GM19467 (cell line): ENCODE measurements at regions not wholly inside any gene's neighbourhood (a gene's known extent, or its start where the extent isn't known, plus 50 kb on each side); places are given as distances from the start of the nearest gene placed in this dataset.
"Not testable (repeated sequence)": the region's sequence is repeated elsewhere in the genome, so short reads cannot be mapped to it uniquely, and the experiment has no call there.

ENCODE experiments used
- ATAC-seq: cut with Tn5 transposase; IDR thresholded peaks from one replicate; pipeline ENCODE4 v1.9.1; 2021; ENCODE audit warnings: mild to moderate bottlenecking, moderate library complexity; ENCODE audit not compliant: unreplicated experiment

DNA sequence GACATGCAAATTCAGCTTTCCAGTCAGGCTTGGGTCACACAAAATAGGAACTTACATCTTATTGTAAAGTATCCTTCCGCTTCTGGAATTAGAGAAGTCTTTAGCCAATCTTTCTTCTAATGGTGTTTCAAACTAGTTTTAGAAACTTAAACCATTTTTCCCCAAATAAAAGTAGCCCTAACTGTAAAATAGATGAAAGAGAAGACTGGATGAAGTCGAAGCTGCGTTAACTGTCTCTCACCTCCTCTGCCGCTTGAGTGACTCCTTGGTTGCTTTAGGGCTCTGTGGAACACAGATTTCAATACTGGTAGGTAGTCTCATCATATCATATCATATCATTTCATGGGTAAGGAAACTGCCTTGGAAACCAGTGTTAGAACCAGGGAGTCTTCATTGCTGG is 498.4 kb downstream of the XIRP2 start:
- ATAC-seq = no peak

DNA sequence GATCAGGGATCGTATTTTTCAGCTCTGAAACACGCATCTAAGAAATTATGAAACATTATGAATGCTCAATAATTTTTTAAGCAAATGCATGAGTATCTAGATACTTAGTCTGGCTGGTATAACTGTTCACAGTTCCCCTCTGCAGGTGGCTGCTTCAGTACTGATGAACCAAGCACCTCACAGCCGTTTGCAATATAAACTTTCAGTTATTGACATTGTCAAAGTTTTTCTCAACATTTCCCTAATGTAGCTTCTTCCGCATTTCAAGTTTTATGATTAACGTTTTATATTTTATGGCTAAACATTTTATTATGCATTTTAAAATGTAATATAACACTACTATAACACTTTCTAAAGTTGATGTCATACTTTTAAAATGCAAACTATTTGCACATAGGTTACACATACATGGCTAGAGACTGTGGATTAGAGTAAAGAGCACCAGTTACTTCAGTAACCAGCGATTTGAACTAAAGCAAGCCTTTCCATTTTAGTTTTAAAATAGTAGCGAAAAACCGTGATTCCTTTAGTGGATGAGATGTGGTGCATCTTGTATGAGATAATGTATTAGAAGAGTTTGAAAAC is 495.4 kb downstream of the XIRP2 start:
- ATAC-seq = no peak

DNA sequence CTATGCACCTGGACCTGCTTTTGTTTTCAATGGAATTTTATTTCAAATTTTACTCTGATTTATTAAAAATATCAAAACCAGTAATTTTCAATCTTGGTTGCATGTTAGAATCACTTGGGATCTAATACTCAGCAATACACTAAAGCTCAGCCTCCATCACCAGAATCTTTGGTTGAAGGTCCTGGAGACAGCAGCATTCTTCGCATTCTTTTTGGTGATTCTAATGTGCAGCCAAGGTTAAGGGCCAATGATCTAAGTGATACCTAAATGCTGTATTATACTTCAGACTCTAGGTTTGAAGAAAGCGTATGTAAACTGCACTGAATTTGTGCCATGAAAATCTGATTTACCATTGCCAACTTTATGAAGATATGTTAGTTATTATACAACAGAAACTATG is 493.1 kb downstream of the XIRP2 start:
- ATAC-seq = no peak

DNA sequence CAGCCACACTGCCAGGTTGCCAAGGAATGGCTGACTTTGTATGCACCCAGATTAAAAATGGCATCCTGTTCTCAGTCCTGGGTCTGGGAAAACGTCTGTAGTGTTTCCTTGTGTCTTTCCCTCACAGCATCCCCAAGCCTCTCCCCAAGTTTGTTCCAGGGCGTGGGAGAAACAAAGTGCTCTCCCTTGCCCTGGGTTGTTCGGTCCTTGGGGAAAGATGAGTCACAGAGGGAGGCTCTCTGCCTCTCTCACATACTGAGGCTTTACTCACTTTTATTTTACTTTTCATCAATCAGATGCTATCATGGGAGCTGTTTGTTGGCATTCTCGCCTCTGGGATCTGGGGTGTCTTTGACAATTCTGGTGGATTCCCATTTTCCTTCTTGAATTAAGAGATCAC is 492.3 kb downstream of the XIRP2 start:
- no peak for ATAC-seq

DNA sequence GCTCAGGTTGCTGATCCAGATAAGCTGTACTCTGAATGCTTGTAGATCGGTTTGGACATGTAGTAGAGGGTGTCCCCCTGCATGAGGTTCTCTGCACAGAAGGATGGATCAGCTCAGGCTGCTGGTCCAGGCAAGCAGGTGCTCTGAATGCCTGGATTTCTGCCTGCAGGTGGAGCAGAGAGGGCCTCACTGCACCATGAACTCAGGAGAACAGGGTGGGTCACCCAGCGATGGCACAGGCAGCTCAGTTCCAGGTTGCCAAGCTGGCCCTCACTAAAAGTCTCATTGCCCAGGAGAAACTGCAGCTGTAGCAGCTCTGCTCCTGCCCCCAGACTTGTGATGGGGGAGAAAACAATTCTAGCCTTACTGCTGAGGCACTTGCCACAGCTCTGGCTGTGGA is 491.8 kb downstream of the XIRP2 start:
- no peak for ATAC-seq

- ATAC-seq = no peak
Observed at GRCh38 chr2:167369083-167369482, 480.8 kb downstream of the XIRP2 start.

GRCh38 chr2:167368371-167368770 is 480.1 kb downstream of the XIRP2 start:
- ATAC-seq = no peak

DNA sequence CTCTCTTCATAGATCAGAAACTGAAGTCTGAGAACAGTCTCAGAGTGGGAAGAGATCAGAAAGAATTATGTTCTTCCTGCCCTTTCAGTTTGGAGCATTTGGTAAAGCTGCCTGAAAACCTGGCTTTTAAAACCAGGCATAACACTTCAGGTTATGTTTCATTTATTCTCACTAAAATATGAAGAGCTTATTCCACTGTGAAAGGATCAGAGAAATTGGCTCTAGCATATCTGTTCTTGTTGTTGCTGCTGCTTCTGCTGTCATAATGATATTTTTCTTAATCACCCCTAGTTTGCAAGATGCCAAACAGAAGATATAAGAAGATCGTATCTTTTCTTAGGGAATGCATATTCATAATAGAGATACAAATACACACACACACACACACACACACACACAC is 476.9 kb downstream of the XIRP2 start:
- ATAC-seq = no peak

GRCh38 chr2:167361426-167361825 is 473.1 kb downstream of the XIRP2 start:
- no peak for ATAC-seq

DNA sequence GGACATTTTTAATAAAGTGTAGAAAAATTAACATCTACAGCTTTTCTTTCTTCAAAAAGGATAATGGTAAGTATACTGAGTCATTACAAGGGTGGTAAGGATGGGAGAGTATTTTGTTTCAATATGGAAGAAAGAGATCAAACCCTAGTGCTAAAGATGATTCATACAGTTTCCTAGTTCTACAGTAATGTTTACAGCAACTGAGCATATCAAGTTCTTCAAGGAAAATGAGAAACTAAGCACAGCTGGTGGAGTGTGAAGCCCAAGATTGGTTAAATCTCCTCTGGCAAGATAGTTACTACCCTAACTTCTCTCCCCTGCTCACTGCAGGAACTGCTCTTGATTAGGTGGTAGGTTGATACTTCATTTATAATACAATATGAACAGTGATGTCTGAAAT is 467.5 kb downstream of the XIRP2 start:
- no peak for ATAC-seq

- no peak for ATAC-seq
Observed at GRCh38 chr2:167353605-167354280, 465.5 kb downstream of the XIRP2 start.

GRCh38 chr2:167345559-167345958 is 457.3 kb downstream of the XIRP2 start:
- no peak for ATAC-seq

DNA sequence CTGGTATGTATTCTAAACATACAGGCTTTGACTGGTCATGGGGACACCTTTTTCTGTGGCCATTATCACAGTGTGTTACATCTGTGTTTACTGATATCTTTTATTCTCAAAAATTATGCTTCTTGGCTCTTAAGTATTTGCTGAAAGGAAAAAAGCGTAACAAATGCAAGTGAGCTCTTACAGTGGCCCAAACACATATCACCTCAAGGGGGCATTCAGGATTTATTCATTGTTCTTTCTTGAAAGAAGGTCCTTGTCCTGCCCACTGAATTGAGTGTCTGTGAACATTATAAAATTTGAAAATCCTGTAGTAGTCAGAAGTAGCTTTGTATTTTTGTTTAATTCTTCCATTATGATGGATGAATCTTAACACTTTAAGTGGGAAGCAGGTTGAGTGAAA is 454.5 kb downstream of the XIRP2 start:
- no peak for ATAC-seq

GRCh38 chr2:167340322-167340721 is 452.0 kb downstream of the XIRP2 start:
- no peak for ATAC-seq

- no peak for ATAC-seq
Observed at GRCh38 chr2:167336213-167336612, 447.9 kb downstream of the XIRP2 start.

GRCh38 chr2:167335541-167335992 is 447.3 kb downstream of the XIRP2 start:
- ATAC-seq = no peak

- no peak for ATAC-seq
Observed at GRCh38 chr2:167334146-167334742, 446.0 kb downstream of the XIRP2 start.

DNA sequence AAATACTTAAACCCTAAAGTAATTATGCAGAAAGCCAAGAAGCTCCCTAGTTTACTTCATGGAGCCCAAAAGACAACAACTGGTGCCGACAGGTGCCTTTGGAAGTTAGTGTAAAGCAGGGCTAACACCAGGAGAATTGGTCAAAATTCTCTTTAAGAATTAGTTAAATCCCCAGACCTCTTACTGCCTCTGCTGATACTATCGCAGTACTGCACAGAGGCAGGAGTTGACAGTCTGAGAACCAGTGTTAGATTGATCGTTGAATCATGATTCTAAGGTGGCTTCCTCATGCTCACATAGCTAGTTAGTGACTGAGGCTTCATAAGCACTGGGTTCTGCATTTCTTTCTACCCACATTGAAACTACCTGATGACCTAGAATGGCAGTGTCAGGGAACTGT is 445.0 kb downstream of the XIRP2 start:
- no peak for ATAC-seq

DNA sequence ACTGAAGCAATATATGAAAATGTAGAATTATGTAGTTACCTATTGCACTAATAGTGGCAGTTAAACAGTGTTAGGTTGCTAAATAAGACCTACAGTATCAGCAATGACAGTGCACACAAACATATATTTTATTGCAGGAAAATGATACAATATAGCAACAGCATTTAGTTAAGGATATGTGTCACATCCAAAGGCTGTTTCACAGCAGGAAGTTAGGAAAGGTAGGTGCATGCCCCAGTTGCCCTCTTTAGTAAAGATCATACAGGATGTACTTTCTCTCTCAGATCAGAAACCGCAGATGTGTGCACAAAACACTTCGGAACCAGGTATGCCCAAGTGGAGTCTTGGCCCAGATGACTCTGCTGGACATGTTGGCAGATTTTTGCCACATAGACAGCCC is 444.1 kb downstream of the XIRP2 start:
- no peak for ATAC-seq

DNA sequence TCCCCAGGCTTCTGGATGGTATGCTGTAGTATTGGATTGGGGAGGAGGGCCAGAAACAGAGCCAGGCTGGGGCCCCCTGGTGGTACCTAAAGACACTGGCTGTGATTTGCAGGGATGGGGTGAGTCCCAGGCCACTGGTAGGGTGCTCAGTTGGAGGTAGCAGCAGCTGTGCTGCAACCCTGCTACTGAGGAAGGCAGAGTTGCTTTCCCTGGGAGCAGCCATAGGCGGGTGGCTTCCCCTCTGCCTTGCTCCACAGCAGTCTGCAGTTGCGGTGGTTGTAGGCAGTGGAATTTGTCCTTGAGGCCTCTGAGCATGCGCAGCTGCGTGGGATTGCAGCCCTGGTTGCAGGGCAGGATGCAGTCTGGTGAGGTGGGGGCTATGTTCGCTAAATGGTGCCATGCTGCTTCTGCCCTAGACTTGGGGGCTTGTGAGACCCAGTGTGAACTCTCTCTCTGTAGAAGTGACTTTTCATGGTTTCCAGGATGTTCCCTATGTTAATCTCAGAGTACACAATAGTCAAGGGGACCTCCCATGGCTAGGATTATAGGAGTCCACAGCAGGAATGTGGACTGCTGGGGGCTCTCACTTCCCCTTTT is 443.5 kb downstream of the XIRP2 start:
- peak; percentile 75 for ATAC-seq

GRCh38 chr2:167328808-167329207 is 440.5 kb downstream of the XIRP2 start:
- ATAC-seq = not testable (repeated sequence)

- no peak for ATAC-seq
Observed at GRCh38 chr2:167322795-167323194, 434.5 kb downstream of the XIRP2 start.
